Endothelial cell of umbilical vein (primary cell): ENCODE measurements at regions not wholly inside any gene's neighbourhood (a gene's known extent, or its start where the extent isn't known, plus 50 kb on each side); places are given as distances from the start of the nearest gene placed in this dataset.

Experiments used
- BruUV-seq: library from RNA; stranded (reverse); fragments of 400-500 nt; replicated peaks from 2 replicates; lab custom pipeline; 2021; lab: Mats Ljungman, UMichigan
- CTCF ChIA-PET: fragments of 300-600, 350-600 bp; sonication (Branson Sonifier 250); formaldehyde crosslinking; loops from one replicate; lab custom pipeline; 2021; ENCODE audit warnings: antibody characterized with exemption, inconsistent platforms; lab: Charles Lee
- POLR2A ChIA-PET: fragments of 300-600, 350-600 bp; sonication (Branson Sonifier 250); formaldehyde crosslinking; loops from one replicate; lab custom pipeline; 2021; ENCODE audit warnings: antibody characterized with exemption, inconsistent platforms; lab: Charles Lee
- DNase-seq: peaks from one replicate; pipeline ENCODE4 v3.0.0-alpha.2; 2011; ENCODE audit warnings: low read depth, low spot score
- FAIRE-seq: peaks from 2 replicates; lab custom pipeline; 2011; peaks lifted over from hg19 to GRCh38; lab: Jason Lieb, UNC
- H2AFZ ChIP-seq: 2 replicates; pipeline ENCODE4 v1.6.0; 2012; ENCODE audit warnings: low read depth, low read length, control low read depth, inconsistent platforms
- H3K27ac ChIP-seq: 2 replicates; pipeline ENCODE4 v1.5.1; 2011; ENCODE audit warnings: low read depth, mild to moderate bottlenecking, control low read depth, low read length, moderate library complexity; ENCODE audit not compliant: insufficient read depth
- H3K27me3 ChIP-seq, 2 experiments: 2 replicates each; pipeline versions ENCODE4 v1.6.0 to v1.6.1; 2011; ENCODE audit warnings: low read length in 2 of 2, mixed read lengths in 1 of 2; ENCODE audit not compliant: control insufficient read depth in 2 of 2, insufficient read depth in 2 of 2
- H3K36me3 ChIP-seq, 2 experiments: 2 replicates in 1 of 2; 3 replicates in 1 of 2; pipeline ENCODE4 v1.5.1; 2011; ENCODE audit warnings: low read length in 2 of 2, mild to moderate bottlenecking in 1 of 2, moderate library complexity in 1 of 2; ENCODE audit not compliant: control insufficient read depth in 2 of 2, insufficient read depth in 2 of 2; ENCODE audit errors: extremely low read depth in 1 of 2
- H3K4me1 ChIP-seq: 3 replicates; pipeline ENCODE4 v1.5.1; 2011; ENCODE audit warnings: mild to moderate bottlenecking, low read length; ENCODE audit not compliant: control insufficient read depth, insufficient read depth; ENCODE audit errors: extremely low read depth
- H3K4me2 ChIP-seq: 2 replicates; pipeline ENCODE4 v1.6.1; 2011; ENCODE audit warnings: low read length, control low read depth, mixed read lengths; ENCODE audit not compliant: insufficient read depth
- H3K4me3 ChIP-seq, 3 experiments: fragments of 200-600 bp in 1 of 3; sonication (generic), shearing (Covaris generic) in 1 of 3; replicated peaks in 1 of 3; 2 replicates each; pipeline ENCODE4 v1.5.1; 2011 to 2016; ENCODE audit warnings: control low read depth in 3 of 3, low read length in 3 of 3, mild to moderate bottlenecking in 2 of 3, inconsistent platforms in 1 of 3, low read depth in 1 of 3, moderate library complexity in 1 of 3; ENCODE audit not compliant: insufficient read depth in 1 of 3
- H3K79me2 ChIP-seq: 2 replicates; pipeline ENCODE4 v1.6.0; 2012; ENCODE audit warnings: low read length, inconsistent platforms; ENCODE audit not compliant: control insufficient read depth, insufficient read depth
- H3K9ac ChIP-seq: replicated peaks from 2 replicates; pipeline ENCODE3; 2011; ENCODE audit warnings: low read length, control low read depth; ENCODE audit not compliant: insufficient read depth; ENCODE audit errors: extremely low read depth
- H3K9me1 ChIP-seq: replicated peaks from 3 replicates; pipeline ENCODE4 v1.6.0; 2011; ENCODE audit warnings: mild to moderate bottlenecking, low read length; ENCODE audit not compliant: control insufficient read depth, insufficient read depth; ENCODE audit errors: extremely low read depth
- H3K9me3 ChIP-seq: replicated peaks from 2 replicates; pipeline ENCODE4 v1.5.1; 2012; ENCODE audit warnings: low read length, inconsistent platforms; ENCODE audit not compliant: control insufficient read depth, insufficient read depth
- H4K20me1 ChIP-seq: replicated peaks from 2 replicates; pipeline ENCODE3; 2011; ENCODE audit warnings: mild to moderate bottlenecking, low read length; ENCODE audit not compliant: control insufficient read depth, insufficient read depth; ENCODE audit errors: extremely low read depth
- CTCF ChIP-seq, 2 donors: IDR thresholded peaks; 1 replicate in 1 of 2; 2 replicates in 1 of 2; pipeline ENCODE4 v1.5.1; 2011; ENCODE audit warnings: low read length in 2 of 2, mild to moderate bottlenecking in 2 of 2, moderate library complexity in 2 of 2, control low read depth in 1 of 2, inconsistent platforms in 1 of 2, low read depth in 1 of 2; ENCODE audit not compliant: insufficient read depth in 1 of 2; ENCODE audit errors: extremely low read depth in 1 of 2
- EZH2 ChIP-seq: IDR thresholded peaks from 2 replicates; pipeline ENCODE4 v1.6.1; 2012; ENCODE audit warnings: borderline replicate concordance, low read depth, mild to moderate bottlenecking, moderate library complexity, low read length, inconsistent platforms; ENCODE audit not compliant: severe bottlenecking
- FOS ChIP-seq: IDR thresholded peaks from 2 replicates; pipeline ENCODE4 v1.6.1; 2011; ENCODE audit warnings: mild to moderate bottlenecking, low read length, moderate library complexity, borderline replicate concordance; ENCODE audit not compliant: insufficient read depth
- GATA2 ChIP-seq: IDR thresholded peaks from 2 replicates; pipeline ENCODE4 v1.7.0; 2011; ENCODE audit warnings: low read depth, mild to moderate bottlenecking, moderate library complexity, mixed read lengths, low read length; ENCODE audit not compliant: insufficient read length, insufficient read depth
- JUN ChIP-seq: IDR thresholded peaks from 2 replicates; pipeline ENCODE4 v1.6.1; 2011; ENCODE audit warnings: borderline replicate concordance, low read depth; ENCODE audit not compliant: insufficient read length, insufficient read depth
- MAX ChIP-seq: IDR thresholded peaks from 2 replicates; pipeline ENCODE4 v1.6.1; 2011; ENCODE audit not compliant: insufficient read depth, insufficient read length
- MYC ChIP-seq: IDR thresholded peaks from one replicate; pipeline ENCODE4 v1.6.1; 2011; ENCODE audit warnings: mild to moderate bottlenecking, low read depth, low read length
- POLR2A ChIP-seq: IDR thresholded peaks from 2 replicates; pipeline ENCODE4 v1.6.1; 2012; ENCODE audit warnings: low read depth, mild to moderate bottlenecking, control low read depth, low read length
- POLR2AphosphoS5 ChIP-seq: IDR thresholded peaks from 2 replicates; pipeline ENCODE4 v1.6.1; 2012; ENCODE audit warnings: low read depth, mild to moderate bottlenecking, control low read depth, low read length, moderate library complexity; ENCODE audit not compliant: insufficient read depth
- dilution Hi-C: fragments of 300-500 bp; cut with MboI; formaldehyde crosslinking; loops from one replicate; pipeline ENCODE4 v1.15.0; 2019; ENCODE audit warnings: low sequenced_read_pairs; ENCODE audit not compliant: extremely low pct_ligation_motif_present
- intact Hi-C: fragments of 100-400 bp; cut with micrococcal nuclease; formaldehyde crosslinking; loops from one replicate; pipeline ENCODE4 v1.10.0; 2022

- H3K4me2 ChIP-seq: no peak overlapping the region
- no peaks in the 10 kb centered on the region for H3K36me3 ChIP-seq
- H4K20me1 ChIP-seq: no peaks in the 10 kb centered on the region
- no peaks in the 10 kb centered on the region for H3K79me2 ChIP-seq
- no peak overlapping the region for H3K27ac ChIP-seq
- H3K9me1 ChIP-seq: no peaks in the 10 kb centered on the region
- no peaks in the 10 kb centered on the region for H3K4me1 ChIP-seq
- ChIA-PET CTCF (interaction anchor here (2.2 kb wide), 1 partner anchor 24 kb away, joined by 4 read pairs; no protein-coding TSS in a partner anchor), POLR2A (no interaction called here)
- dilution Hi-C loops (no loop called here), intact Hi-C loops (no loop called here)
- TF ChIP-seq POLR2AphosphoS5 (no peak), FOS (no peak), POLR2A (no peak), JUN (no peak), MAX (no peak), MYC (no peak), EZH2 (no peak), CTCF (IDR thresholded peaks at IDR 0.05; ENCODE audit: extremely low read depth in 1 of 2, insufficient read depth in 1 of 2, low read depth in 1 of 2, low read length in 2 of 2) (no peak), GATA2 (no peak)
- H2AFZ ChIP-seq: no peak overlapping the region
- DNase-seq (no peak), FAIRE-seq (no peak)
- no peaks in the 10 kb centered on the region for H3K9me3 ChIP-seq
- no peak overlapping the region for H3K4me3 ChIP-seq
- no peak overlapping the region for H3K9ac ChIP-seq
- BruUV-seq: no TSS peak
- peaks cover 2% of the 10 kb centered on the region in 2 experiments for H3K27me3 ChIP-seq
Measured at GRCh38 chr10:78899098-78899754, 169.5 kb upstream of the ZMIZ1 start.
